ENCODE measurements at regions not wholly inside any gene's neighbourhood (a gene's known extent, or its start where the extent isn't known, plus 50 kb on each side); places are given as distances from the start of the nearest gene placed in this dataset.

- no peak for DNase-seq
Measured at GRCh38 chr3:117695871-117696645, 986.5 kb downstream of the TUSC7 start.

- no peak for DNase-seq
Measured at GRCh38 chr3:117696851-117697407, 987.4 kb downstream of the TUSC7 start.

GRCh38 chr3:117699058-117699457 lies 989.5 kb downstream of the TUSC7 start:
- no peak for DNase-seq

GRCh38 chr3:117700573-117701360 lies 991.2 kb downstream of the TUSC7 start:
- no peak for DNase-seq

GRCh38 chr3:117705011-117705410 lies 995.4 kb downstream of the TUSC7 start:
- DNase-seq: no peak

GRCh38 chr3:117706037-117706436 lies 996.5 kb downstream of the TUSC7 start:
- DNase-seq: no peak

- no peak for DNase-seq
Measured at GRCh38 chr3:117706756-117707155, 997.2 kb downstream of the TUSC7 start.

GRCh38 chr3:117708601-117709000 lies 999.0 kb downstream of the TUSC7 start:
- no peak for DNase-seq

- DNase-seq: no peak
Measured at GRCh38 chr3:117709108-117709507, 999.5 kb downstream of the TUSC7 start.

GRCh38 chr3:117710501-117710900 lies 1000.9 kb downstream of the TUSC7 start:
- DNase-seq: no peak

- DNase-seq: no peak
Measured at GRCh38 chr3:117719316-117719926, 1009.8 kb downstream of the TUSC7 start.

GRCh38 chr3:117721866-117722265 lies 1012.3 kb downstream of the TUSC7 start:
- DNase-seq: no peak

GRCh38 chr3:117722856-117723255 lies 1013.3 kb downstream of the TUSC7 start:
- DNase-seq: no peak

- no peak for DNase-seq
Measured at GRCh38 chr3:117723825-117724224, 1014.2 kb downstream of the TUSC7 start.

- DNase-seq: no peak
Measured at GRCh38 chr3:117725314-117725713, 1015.7 kb downstream of the TUSC7 start.

- DNase-seq: no peak
Measured at GRCh38 chr3:117726776-117727175, 1017.2 kb downstream of the TUSC7 start.

GRCh38 chr3:117728226-117728625 lies 1018.6 kb downstream of the TUSC7 start:
- DNase-seq: no peak

GRCh38 chr3:117734496-117734895 lies 1024.9 kb downstream of the TUSC7 start:
- DNase-seq: no peak

- no peak for DNase-seq
Measured at GRCh38 chr3:117735481-117736101, 1026.0 kb downstream of the TUSC7 start.

- DNase-seq: no peak
Measured at GRCh38 chr3:117736846-117737245, 1027.3 kb downstream of the TUSC7 start.

GRCh38 chr3:117743993-117744392 lies 1034.4 kb downstream of the TUSC7 start:
- DNase-seq: no peak

- DNase-seq: no peak
Measured at GRCh38 chr3:117744935-117745334, 1035.4 kb downstream of the TUSC7 start.

- DNase-seq: no peak
Measured at GRCh38 chr3:117745516-117745915, 1035.9 kb downstream of the TUSC7 start.

All from DMS79 (cell line).